ENCODE measurements at regions not wholly inside any gene's neighbourhood (a gene's known extent, or its start where the extent isn't known, plus 50 kb on each side); places are given as distances from the start of the nearest gene placed in this dataset.

DNA sequence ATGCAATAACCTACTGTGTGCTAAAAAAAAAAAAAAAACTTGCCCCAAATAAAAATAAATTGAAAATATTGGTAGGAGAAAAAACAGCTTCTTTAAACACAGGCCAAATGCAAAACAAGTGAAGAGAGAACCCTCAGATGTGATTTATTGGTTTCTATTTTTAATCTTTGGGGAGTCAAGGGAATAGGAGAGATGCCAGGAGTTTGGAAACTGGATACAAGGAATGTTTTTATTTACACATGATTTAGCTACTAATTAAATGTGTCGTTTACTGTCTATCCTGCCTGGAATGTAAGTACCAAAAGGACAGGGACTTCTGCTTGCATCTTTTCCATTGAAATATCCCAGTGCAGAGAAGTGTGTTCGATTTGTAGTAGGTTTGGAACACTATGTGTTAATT lies 810.7 kb downstream of the MAFB start:
- TF ChIP-seq, protein P1, sequence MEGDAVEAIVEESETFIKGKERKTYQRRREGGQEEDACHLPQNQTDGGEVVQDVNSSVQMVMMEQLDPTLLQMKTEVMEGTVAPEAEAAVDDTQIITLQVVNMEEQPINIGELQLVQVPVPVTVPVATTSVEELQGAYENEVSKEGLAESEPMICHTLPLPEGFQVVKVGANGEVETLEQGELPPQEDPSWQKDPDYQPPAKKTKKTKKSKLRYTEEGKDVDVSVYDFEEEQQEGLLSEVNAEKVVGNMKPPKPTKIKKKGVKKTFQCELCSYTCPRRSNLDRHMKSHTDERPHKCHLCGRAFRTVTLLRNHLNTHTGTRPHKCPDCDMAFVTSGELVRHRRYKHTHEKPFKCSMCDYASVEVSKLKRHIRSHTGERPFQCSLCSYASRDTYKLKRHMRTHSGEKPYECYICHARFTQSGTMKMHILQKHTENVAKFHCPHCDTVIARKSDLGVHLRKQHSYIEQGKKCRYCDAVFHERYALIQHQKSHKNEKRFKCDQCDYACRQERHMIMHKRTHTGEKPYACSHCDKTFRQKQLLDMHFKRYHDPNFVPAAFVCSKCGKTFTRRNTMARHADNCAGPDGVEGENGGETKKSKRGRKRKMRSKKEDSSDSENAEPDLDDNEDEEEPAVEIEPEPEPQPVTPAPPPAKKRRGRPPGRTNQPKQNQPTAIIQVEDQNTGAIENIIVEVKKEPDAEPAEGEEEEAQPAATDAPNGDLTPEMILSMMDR (IDR thresholded peaks at IDR 0.05; ENCODE audit: control insufficient read depth, insufficient read depth, low read depth, low read length, missing control alignments), result no peak
- no peak overlapping the region for H3K4me3 ChIP-seq (ENCODE audit: control insufficient read depth, low read depth, low read length)
- DNase-seq (ENCODE audit: low read depth), result no peak

DNA sequence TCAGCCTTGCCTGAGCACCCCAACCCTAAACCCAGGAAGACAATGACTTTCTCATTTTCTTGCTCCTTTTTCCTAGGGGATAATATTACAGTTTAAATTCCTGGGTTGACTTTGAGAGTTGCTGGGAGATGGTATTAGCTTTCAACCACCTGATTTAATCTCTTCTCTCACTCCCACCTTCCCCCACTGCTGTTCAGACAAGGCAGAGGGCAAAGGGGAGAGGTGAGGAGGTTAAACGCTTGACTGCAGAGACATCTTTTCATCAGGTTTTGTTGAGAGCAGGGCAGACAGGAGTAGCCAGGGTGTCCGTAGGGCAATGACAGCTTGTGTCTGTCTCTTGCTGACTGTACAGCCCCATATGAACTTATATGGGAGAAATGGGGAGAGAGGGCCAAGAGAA lies 811.2 kb downstream of the MAFB start:
- no peak for DNase-seq (ENCODE audit: low read depth)
- H3K4me3 ChIP-seq (ENCODE audit: control insufficient read depth, low read depth, low read length), result no peak overlapping the region
- TF ChIP-seq, protein P1 (IDR thresholded peaks at IDR 0.05; ENCODE audit: control insufficient read depth, insufficient read depth, low read depth, low read length, missing control alignments), result no peak

DNA sequence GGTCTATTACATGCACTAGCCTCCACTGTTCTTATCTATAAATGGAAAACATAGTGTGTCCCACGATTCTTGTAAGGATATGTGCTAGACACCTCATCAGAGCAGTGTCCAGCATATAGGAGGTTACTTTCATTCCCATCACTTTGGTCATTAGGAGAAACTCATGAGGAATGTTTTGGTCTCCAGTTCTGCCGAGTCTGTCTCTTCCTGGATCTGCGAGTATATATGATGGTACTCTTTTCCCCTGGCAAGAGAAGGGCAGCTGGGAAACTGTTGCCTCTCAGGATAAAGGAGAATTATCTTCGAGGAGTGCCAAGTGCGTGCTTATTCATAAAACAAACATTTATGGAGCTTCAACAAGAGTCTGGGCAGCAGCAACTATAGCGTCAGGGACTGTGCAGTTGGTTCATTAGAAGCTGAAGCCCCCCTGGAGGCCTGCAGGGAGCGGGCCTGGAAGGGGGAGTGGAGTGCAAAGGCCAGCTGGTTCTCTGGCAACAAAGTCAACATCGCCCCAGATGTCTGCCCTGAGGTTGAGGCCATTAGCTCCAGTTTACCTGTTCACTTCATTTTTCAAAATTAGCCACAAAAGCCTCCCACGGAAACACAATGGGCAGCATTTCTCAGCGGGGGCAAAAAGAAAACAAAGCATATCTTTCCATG lies 811.9 kb downstream of the MAFB start:
- TF ChIP-seq, protein P1 (IDR thresholded peaks at IDR 0.05; ENCODE audit: control insufficient read depth, insufficient read depth, low read depth, low read length, missing control alignments), result no peak
- no peak for DNase-seq (ENCODE audit: low read depth)
- H3K4me3 ChIP-seq (ENCODE audit: control insufficient read depth, low read depth, low read length), result no peak overlapping the region

DNA sequence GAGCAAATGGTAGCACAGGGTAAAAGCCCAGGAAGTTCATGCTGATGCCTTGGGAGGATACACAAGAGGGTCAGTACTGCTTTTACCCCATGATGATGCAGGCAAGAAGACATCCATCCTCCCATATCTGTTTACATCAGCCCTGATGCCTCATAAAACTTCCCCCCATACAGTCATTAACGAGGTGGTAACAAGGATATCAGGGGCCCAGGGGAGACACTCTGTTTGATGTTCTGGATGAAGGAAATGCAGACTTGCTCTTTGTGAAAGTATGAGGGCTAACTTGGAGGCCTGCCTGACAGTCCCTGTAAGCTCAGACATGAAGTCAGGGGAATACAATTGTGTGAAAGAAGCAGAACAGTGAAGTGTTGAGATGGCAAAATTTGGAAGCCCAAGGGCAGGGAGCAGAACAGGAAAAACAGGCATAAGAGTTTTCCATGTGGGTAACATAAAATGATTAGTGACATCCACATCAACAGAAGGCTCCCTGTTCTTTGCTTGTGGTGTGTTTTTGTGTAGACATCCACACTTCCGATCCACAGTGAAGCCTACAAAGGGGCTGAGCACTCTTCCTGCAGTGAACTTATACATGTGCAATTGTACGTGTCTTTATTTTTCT lies 813.4 kb downstream of the MAFB start:
- DNase-seq (ENCODE audit: low read depth), result no peak
- no peak overlapping the region for H3K4me3 ChIP-seq (ENCODE audit: control insufficient read depth, low read depth, low read length)
- TF ChIP-seq, protein P1 (IDR thresholded peaks at IDR 0.05; ENCODE audit: control insufficient read depth, insufficient read depth, low read depth, low read length, missing control alignments), result no peak

DNA sequence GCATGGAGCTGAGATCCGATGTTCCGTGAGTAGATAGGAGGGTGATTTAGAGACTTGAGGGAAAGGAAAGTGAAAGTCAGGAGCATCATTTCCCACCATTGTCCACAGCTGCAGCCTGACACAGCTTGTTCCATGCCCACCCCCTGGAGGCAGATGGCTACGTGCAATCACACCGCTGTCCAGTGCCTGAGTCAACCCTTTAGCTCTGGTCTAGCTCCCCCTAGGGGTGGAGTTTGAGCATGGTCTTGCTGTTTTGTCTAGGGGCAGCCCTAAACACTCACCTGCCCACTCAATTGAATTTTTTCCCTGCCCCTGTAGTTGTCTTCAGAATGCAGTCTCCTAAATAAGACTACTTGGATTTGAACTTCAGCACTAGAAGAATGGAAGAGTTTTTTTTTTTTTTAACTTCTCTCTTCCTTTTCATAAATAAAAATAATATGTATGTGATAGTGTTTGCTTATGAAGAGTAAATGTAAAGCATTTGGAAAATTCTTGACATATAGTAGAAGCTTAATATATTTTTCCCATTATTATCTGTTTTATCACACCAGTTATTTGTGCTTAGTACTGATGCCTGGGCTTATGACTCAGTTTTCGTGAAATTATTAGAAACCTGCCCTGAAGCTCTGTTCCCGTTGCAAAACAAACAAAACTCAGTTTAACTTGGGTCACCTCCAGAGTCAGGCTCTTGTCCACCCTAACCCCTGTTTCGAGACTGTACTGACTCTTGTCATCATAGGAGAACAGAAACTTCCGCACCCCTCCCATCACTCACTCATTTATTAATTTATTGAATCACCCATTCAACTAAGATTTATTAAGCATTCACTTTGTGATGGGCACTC lies 814.8 kb downstream of the MAFB start:
- TF ChIP-seq, protein P1 (IDR thresholded peaks at IDR 0.05; ENCODE audit: control insufficient read depth, insufficient read depth, low read depth, low read length, missing control alignments), result peak; percentile 91
- no peak for DNase-seq (ENCODE audit: low read depth)
- no peak overlapping the region for H3K4me3 ChIP-seq (ENCODE audit: control insufficient read depth, low read depth, low read length)

DNA sequence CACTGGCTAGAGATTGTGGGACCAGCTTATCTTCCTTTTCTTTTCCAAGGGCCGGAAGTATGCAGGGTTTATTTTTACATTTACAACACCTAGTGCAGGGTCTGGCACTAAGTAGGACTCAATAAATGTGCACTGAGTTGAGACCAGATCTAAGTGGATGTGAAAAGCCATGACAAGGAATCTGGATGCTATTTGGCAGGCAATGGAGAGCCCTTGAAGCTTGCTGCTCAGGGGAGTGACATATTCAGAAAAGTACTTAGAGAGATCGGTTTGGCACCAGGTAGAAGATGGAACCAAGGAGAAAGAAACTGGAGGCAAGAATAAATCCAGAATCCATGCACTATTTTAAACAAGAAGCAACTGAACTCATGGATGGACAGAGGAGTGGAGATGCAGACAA lies 815.8 kb downstream of the MAFB start:
- H3K4me3 ChIP-seq (ENCODE audit: control insufficient read depth, low read depth, low read length), result no peak overlapping the region
- DNase-seq (ENCODE audit: low read depth), result no peak
- TF ChIP-seq, protein P1 (IDR thresholded peaks at IDR 0.05; ENCODE audit: control insufficient read depth, insufficient read depth, low read depth, low read length, missing control alignments), result no peak
